T-cell (primary cell): ENCODE measurements at regions not wholly inside any gene's neighbourhood (a gene's known extent, or its start where the extent isn't known, plus 50 kb on each side); places are given as distances from the start of the nearest gene placed in this dataset.

ENCODE experiments used
- ATAC-seq, 4 experiments: fragments of 200-7000 bp in 3 of 4; fragments of 150-1000 bp in 1 of 4; cut with Tn5 transposase; replicated peaks in 1 of 4; 1 replicate in 3 of 4; 2 replicates in 1 of 4; pipeline ENCODE4 v1.10.0; 2021; ENCODE audit warnings: moderate library complexity in 3 of 4, mild to moderate bottlenecking in 2 of 4, moderate number of reproducible peaks in 1 of 4
- CTCF ChIA-PET, 2 donors: fragments of 300-600 bp; sonication (Branson Sonifier 250); formaldehyde crosslinking; loops; one replicate each; lab custom pipeline; 2022; ENCODE audit warnings: antibody characterized with exemption in 2 of 2; lab: Charles Lee
- POLR2A ChIA-PET, 2 donors: fragments of 300-600 bp; sonication (Branson Sonifier 250); formaldehyde crosslinking; loops; one replicate each; lab custom pipeline; 2022; ENCODE audit warnings: antibody characterized with exemption in 2 of 2; lab: Charles Lee
- DNase-seq, 35 experiments: peaks; one replicate each; pipeline versions ENCODE4 v3.0.0 to v3.0.0-alpha.2; 2013 to 2023
- H3K27ac ChIP-seq: one replicate; pipeline ENCODE4 v1.5.1; 2013; ENCODE audit warnings: low read length
- H3K27me3 ChIP-seq, 2 experiments: replicated peaks in 1 of 2; 1 replicate in 1 of 2; 2 replicates in 1 of 2; pipeline versions ENCODE4 v1.6.1 to v1.7.0; 2013; ENCODE audit warnings: low read length in 1 of 2, mixed read lengths in 1 of 2; ENCODE audit not compliant: control insufficient read depth in 2 of 2, insufficient read depth in 2 of 2; ENCODE audit errors: extremely low read depth in 1 of 2
- H3K36me3 ChIP-seq, 2 donors: 1 replicate in 1 of 2; 2 replicates in 1 of 2; pipeline versions ENCODE4 v1.6.1 to v1.7.0; 2013; ENCODE audit warnings: low read length in 1 of 2; ENCODE audit not compliant: control insufficient read depth in 2 of 2, insufficient read depth in 1 of 2; ENCODE audit errors: extremely low read depth in 1 of 2
- H3K4me1 ChIP-seq, 2 experiments: 1 replicate in 1 of 2; 2 replicates in 1 of 2; pipeline versions ENCODE4 v1.6.1 to v1.7.0; 2013; ENCODE audit warnings: low read length in 2 of 2, mixed read lengths in 1 of 2; ENCODE audit not compliant: insufficient read depth in 2 of 2, control insufficient read depth in 1 of 2; ENCODE audit errors: extremely low read depth in 1 of 2
- H3K4me3 ChIP-seq, 2 donors: 1 replicate in 1 of 2; 2 replicates in 1 of 2; pipeline versions ENCODE4 v1.5.1 to v1.7.0; 2013; ENCODE audit warnings: mild to moderate bottlenecking in 2 of 2, low read length in 1 of 2, moderate library complexity in 1 of 2; ENCODE audit not compliant: control insufficient read depth in 1 of 2; ENCODE audit errors: extremely low read depth in 1 of 2
- H3K9me3 ChIP-seq: 2 replicates; pipeline ENCODE4 v1.7.0; 2013
- H3K27ac Mint-ChIP-seq, 2 donors: one replicate each; pipeline ENCODE4 v1.8.0; 2020 to 2021; ENCODE audit warnings: mild to moderate bottlenecking in 2 of 2, mixed read lengths in 2 of 2
- H3K27me3 Mint-ChIP-seq, 2 donors: one replicate each; pipeline ENCODE4 v1.8.0; 2021 to 2022; ENCODE audit warnings: mixed read lengths in 2 of 2
- H3K36me3 Mint-ChIP-seq: one replicate; pipeline ENCODE4 v1.8.0; 2021; ENCODE audit warnings: mixed read lengths
- H3K4me1 Mint-ChIP-seq, 3 donors: one replicate each; pipeline ENCODE4 v1.8.0; 2020 to 2022; ENCODE audit warnings: mixed read lengths in 3 of 3, mild to moderate bottlenecking in 1 of 3
- H3K4me3 Mint-ChIP-seq, 3 donors: one replicate each; pipeline ENCODE4 v1.8.0; 2020 to 2022; ENCODE audit warnings: mild to moderate bottlenecking in 3 of 3, mixed read lengths in 3 of 3, moderate library complexity in 3 of 3
- H3K9me3 Mint-ChIP-seq, 3 donors: one replicate each; pipeline ENCODE4 v1.8.0; 2020 to 2022; ENCODE audit warnings: mixed read lengths in 3 of 3
- WGBS: methylation state at CpG from one replicate; pipeline ENCODE4 v1.1.5; 2013; ENCODE audit warnings: missing lambda C conversion rate; ENCODE audit not compliant: insufficient coverage; 5-methylcytosine and 5-hydroxymethylcytosine counted together

DNA sequence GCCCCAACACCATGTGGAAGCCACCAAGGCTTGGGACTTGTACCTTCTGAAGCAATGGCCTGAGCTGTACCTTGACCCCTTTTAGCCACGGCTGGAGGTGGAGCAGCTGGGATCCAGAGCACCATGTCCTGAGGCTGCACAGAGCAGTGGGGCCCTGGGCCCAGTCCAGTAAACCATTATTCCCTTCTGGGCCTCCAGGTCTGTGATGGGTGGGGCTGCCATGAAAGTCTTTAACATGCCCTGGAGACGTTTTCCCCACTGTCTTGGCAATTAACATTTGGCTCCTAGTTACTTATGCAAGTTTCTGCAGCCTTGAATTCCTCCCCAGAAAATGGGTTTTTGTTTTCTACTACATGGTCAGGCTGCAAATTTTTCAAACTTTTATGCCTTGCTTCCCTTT is 323.7 kb upstream of the ZP4 start:
- H3K9me3 ChIP-seq, result no peaks in the 10 kb centered on the region
- ChIA-PET POLR2A (no interaction called here), CTCF (no interaction called here)
- H3K27ac ChIP-seq, result no peak overlapping the region
- no peaks in the 10 kb centered on the region for H3K36me3 ChIP-seq
- Mint-ChIP-seq H3K4me1 (no peaks in the 10 kb centered on the region), H3K27me3 (no peaks in the 10 kb centered on the region), H3K9me3 (peaks cover 0 to 15% (median 11%) of the 10 kb centered on the region in 3 donors), H3K27ac (no peak overlapping the region), H3K36me3 (no peaks in the 10 kb centered on the region), H3K4me3 (no peak overlapping the region)
- WGBS, result 59% methylated on average over 2 of the region's 2 CpGs
- DNase-seq (no peak), ATAC-seq (no peak)
- H3K4me3 ChIP-seq, result no peak overlapping the region
- no peaks in the 10 kb centered on the region for H3K4me1 ChIP-seq
- peaks cover 0 to 2% of the 10 kb centered on the region in 2 experiments for H3K27me3 ChIP-seq

DNA sequence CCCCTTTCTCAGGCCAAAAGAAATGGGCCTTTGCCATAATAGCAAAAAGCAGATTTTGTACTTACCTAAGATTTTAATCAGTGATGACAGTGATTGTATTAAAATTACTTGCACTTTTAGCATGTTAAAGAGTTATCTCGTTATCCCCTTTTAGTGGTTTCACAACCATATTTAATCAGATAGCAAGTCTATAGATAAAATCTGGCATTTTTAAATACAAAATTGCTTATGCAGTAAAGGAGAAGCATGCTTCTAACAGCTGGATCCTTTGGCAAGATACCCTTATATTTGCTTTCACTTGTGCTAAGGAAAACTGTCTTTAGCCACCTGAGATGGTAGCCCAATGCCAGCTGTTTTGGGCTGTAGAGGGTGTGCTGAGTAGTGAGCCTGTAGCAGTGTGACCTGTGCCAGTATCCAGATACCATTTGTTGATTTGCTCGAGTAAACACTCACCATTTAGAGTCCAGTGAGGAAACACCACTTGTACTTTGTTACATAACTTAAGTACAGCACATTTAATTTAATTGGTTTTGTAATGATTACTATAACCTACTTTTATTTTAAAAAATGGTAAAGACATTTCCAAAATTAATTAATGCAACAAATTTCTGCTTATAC is 314.4 kb upstream of the ZP4 start:
- no peak overlapping the region for H3K4me3 Mint-ChIP-seq
- Histone ChIP-seq H3K27me3 (no peaks in the 10 kb centered on the region), H3K4me1 (no peaks in the 10 kb centered on the region), H3K4me3 (no peak overlapping the region), H3K27ac (no peak overlapping the region), H3K36me3 (no peaks in the 10 kb centered on the region), H3K9me3 (no peaks in the 10 kb centered on the region)
- no peaks in the 10 kb centered on the region for H3K27me3 Mint-ChIP-seq
- ChIA-PET CTCF (no interaction called here), POLR2A (no interaction called here)
- H3K27ac Mint-ChIP-seq, result no peak overlapping the region
- WGBS, result no CpG with 5 or more reads among the region's 2 CpGs
- no peaks in the 10 kb centered on the region for H3K4me1 Mint-ChIP-seq
- ATAC-seq (no peak), DNase-seq (no peak)
- H3K9me3 Mint-ChIP-seq, result peaks cover 4 to 16% (median 8%) of the 10 kb centered on the region in 3 donors
- H3K36me3 Mint-ChIP-seq, result no peaks in the 10 kb centered on the region

DNA sequence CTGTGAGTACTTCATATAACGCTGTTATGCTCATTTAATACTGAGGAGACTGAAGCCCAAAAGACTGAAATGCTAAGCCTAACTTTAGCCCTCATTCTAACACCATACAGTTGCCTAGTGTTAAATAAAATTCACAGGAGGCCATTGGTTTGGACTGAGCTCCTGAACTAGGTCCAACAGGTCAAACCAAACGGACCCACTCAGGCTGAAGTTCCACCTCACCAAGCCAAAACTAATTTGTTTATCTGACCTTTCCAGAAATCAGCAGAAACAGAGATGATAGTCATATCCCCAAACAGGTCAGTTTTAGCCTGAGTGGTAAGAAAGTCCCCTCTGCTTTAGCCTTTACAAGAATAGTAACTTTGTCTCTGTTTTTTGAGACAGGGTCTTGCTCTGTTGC is 311.3 kb upstream of the ZP4 start:
- DNase-seq, result no peak
- no peak overlapping the region for H3K4me3 ChIP-seq
- H3K36me3 Mint-ChIP-seq, result no peaks in the 10 kb centered on the region
- no peaks in the 10 kb centered on the region for H3K27me3 Mint-ChIP-seq
- H3K36me3 ChIP-seq, result no peaks in the 10 kb centered on the region
- ChIA-PET CTCF (no interaction called here), POLR2A (interaction anchor here in 1 of 2 donors (0.6 kb wide), 1 partner anchor 1745 kb away, joined by 3 read pairs; no protein-coding TSS in a partner anchor)
- no peaks in the 10 kb centered on the region for H3K27me3 ChIP-seq
- no peaks in the 10 kb centered on the region for H3K4me1 Mint-ChIP-seq
- no peaks in the 10 kb centered on the region for H3K4me1 ChIP-seq
- peaks cover 7 to 16% (median 12%) of the 10 kb centered on the region in 3 donors for H3K9me3 Mint-ChIP-seq
- WGBS, result 70% methylated on average over 2 of the region's 2 CpGs
- ATAC-seq, result no peak
- H3K4me3 Mint-ChIP-seq, result no peak overlapping the region
- H3K27ac Mint-ChIP-seq, result no peak overlapping the region
- no peak overlapping the region for H3K27ac ChIP-seq
- no peaks in the 10 kb centered on the region for H3K9me3 ChIP-seq

DNA sequence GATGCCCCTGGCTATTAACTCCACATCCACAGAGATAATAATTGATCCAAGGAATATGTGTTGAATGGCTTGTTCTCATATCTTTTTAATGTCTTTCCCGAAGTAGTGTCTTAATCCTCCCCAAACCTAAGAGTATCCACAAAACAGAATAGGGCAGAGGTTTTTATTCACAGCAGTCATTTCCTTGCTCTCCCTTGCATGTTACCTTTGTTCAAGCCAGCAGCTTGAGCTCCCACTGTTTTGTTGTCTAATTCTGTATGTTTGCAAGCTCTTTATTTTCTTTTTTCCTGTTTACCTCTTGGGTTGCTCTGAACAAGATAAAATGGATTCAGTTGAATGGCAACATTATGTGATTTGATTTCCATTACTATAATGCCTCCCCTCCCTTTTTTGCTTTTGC is 308.6 kb upstream of the ZP4 start:
- H3K4me1 Mint-ChIP-seq, result no peaks in the 10 kb centered on the region
- H3K27me3 ChIP-seq, result no peaks in the 10 kb centered on the region
- no peaks in the 10 kb centered on the region for H3K36me3 ChIP-seq
- no peaks in the 10 kb centered on the region for H3K27me3 Mint-ChIP-seq
- H3K4me3 ChIP-seq, result no peak overlapping the region
- ATAC-seq (no peak), DNase-seq (no peak)
- peaks cover 9 to 16% (median 11%) of the 10 kb centered on the region in 3 donors for H3K9me3 Mint-ChIP-seq
- CTCF ChIA-PET, result no interaction called here
- no peak overlapping the region for H3K27ac Mint-ChIP-seq
- no peak overlapping the region for H3K4me3 Mint-ChIP-seq
- no peaks in the 10 kb centered on the region for H3K36me3 Mint-ChIP-seq
- POLR2A ChIA-PET, result no interaction called here
- H3K27ac ChIP-seq, result no peak overlapping the region
- no peaks in the 10 kb centered on the region for H3K9me3 ChIP-seq
- no CpG with 5 or more reads among the region's 1 CpG for WGBS
- no peaks in the 10 kb centered on the region for H3K4me1 ChIP-seq

DNA sequence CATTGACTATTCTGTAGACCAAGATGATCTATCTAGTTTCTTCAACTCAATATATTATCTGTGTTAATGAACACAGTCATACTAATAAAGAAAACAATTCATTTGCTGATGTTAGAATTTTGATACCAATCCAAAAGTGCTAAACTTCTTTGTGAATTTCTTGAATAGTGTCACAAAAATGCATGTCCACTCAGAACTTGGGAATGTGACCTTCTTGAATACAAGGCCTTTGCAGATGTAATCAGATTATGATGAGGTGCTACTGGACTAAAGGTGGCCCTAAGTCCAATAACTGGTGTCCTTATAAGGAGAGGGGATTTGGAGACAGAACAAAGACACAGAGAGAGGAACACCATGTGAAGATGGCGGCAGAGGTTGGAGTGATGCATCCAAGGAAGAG is 305.8 kb upstream of the ZP4 start:
- Histone ChIP-seq H3K9me3 (no peaks in the 10 kb centered on the region), H3K4me1 (no peaks in the 10 kb centered on the region), H3K27me3 (no peaks in the 10 kb centered on the region), H3K36me3 (no peaks in the 10 kb centered on the region), H3K27ac (no peak overlapping the region), H3K4me3 (no peak overlapping the region)
- POLR2A ChIA-PET, result no interaction called here
- no peaks in the 10 kb centered on the region for H3K4me1 Mint-ChIP-seq
- DNase-seq, result no peak
- ATAC-seq, result no peak
- no peaks in the 10 kb centered on the region for H3K36me3 Mint-ChIP-seq
- WGBS, result 100% methylated on average over 1 of the region's 1 CpG
- peaks cover 6 to 16% (median 9%) of the 10 kb centered on the region in 3 donors for H3K9me3 Mint-ChIP-seq
- no peak overlapping the region for H3K4me3 Mint-ChIP-seq
- no peak overlapping the region for H3K27ac Mint-ChIP-seq
- H3K27me3 Mint-ChIP-seq, result no peaks in the 10 kb centered on the region
- CTCF ChIA-PET, result no interaction called here

DNA sequence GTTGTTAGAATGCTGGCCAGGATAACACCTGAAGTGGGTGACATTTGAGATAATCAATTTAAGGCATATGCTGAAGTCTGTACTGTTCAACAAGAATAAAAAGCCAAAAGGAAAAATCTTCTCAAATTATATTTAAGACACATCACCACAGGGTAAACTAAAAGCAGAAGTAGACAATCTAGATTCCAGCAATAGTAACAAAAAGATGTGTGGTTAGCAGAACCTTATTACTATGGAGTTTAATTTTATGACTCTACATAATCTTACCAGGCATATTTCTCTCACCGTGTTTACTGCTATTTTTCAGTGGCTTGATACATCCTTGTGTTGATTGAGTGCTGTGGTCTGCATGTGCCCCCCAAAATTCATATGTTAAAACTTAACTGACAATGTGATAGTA is 300.4 kb upstream of the ZP4 start:
- no peaks in the 10 kb centered on the region for H3K4me1 ChIP-seq
- no peaks in the 10 kb centered on the region for H3K27me3 ChIP-seq
- no peaks in the 10 kb centered on the region for H3K27me3 Mint-ChIP-seq
- H3K4me3 Mint-ChIP-seq, result no peak overlapping the region
- no peaks in the 10 kb centered on the region for H3K36me3 Mint-ChIP-seq
- no peaks in the 10 kb centered on the region for H3K9me3 ChIP-seq
- no peak overlapping the region for H3K27ac Mint-ChIP-seq
- POLR2A ChIA-PET, result no interaction called here
- H3K9me3 Mint-ChIP-seq, result peaks cover 3 to 10% (median 9%) of the 10 kb centered on the region in 3 donors
- H3K4me3 ChIP-seq, result no peak overlapping the region
- H3K4me1 Mint-ChIP-seq, result no peaks in the 10 kb centered on the region
- no peaks in the 10 kb centered on the region for H3K36me3 ChIP-seq
- no CpG with 5 or more reads among the region's 1 CpG for WGBS
- ATAC-seq, result no peak
- H3K27ac ChIP-seq, result no peak overlapping the region
- DNase-seq, result no peak
- CTCF ChIA-PET, result no interaction called here

DNA sequence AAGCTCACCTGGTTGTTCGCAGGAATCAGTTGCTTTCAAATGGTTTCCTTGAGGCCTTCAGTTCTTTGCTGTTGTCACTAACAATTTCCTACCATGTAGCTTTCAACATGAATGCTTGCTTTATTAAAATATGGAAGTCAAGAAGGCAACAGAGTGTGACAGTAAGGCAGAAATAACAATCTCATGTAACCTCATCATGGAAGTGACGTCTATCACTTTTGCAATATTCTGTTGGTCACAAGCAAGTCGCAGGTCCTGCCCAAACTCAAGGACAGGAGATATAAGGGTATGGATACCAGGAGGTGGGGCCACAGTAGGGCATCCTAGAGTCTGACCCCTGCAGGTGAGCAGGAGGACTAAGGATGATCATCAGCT is 296.8 kb upstream of the ZP4 start:
- Histone ChIP-seq H3K27me3 (no peaks in the 10 kb centered on the region), H3K36me3 (no peaks in the 10 kb centered on the region), H3K27ac (no peak overlapping the region), H3K4me1 (no peaks in the 10 kb centered on the region), H3K9me3 (no peaks in the 10 kb centered on the region), H3K4me3 (no peak overlapping the region)
- ChIA-PET CTCF (no interaction called here), POLR2A (no interaction called here)
- Mint-ChIP-seq H3K4me1 (no peaks in the 10 kb centered on the region), H3K27me3 (no peaks in the 10 kb centered on the region), H3K27ac (no peak overlapping the region), H3K36me3 (no peaks in the 10 kb centered on the region), H3K4me3 (no peak overlapping the region), H3K9me3 (peaks cover 4 to 10% (median 8%) of the 10 kb centered on the region in 3 donors)
- WGBS, result 100% methylated on average over 1 of the region's 3 CpGs
- DNase-seq (no peak), ATAC-seq (no peak)
